Glutamatergic neuron (in vitro differentiated cells): ENCODE measurements at regions not wholly inside any gene's neighbourhood (a gene's known extent, or its start where the extent isn't known, plus 50 kb on each side); places are given as distances from the start of the nearest gene placed in this dataset.

Source experiments
- DNase-seq: peaks from one replicate; pipeline ENCODE4 v3.0.0; 2022
- H3K27ac Mint-ChIP-seq: one replicate; pipeline ENCODE4 v1.8.0; 2020; ENCODE audit warnings: mild to moderate bottlenecking, mixed read lengths, inconsistent platforms; ENCODE audit not compliant: unreplicated experiment
- H3K27me3 Mint-ChIP-seq: one replicate; pipeline ENCODE4 v1.8.0; 2020; ENCODE audit warnings: mild to moderate bottlenecking, moderate library complexity, mixed read lengths, inconsistent platforms; ENCODE audit not compliant: unreplicated experiment
- H3K36me3 Mint-ChIP-seq: one replicate; pipeline ENCODE4 v1.8.0; 2020; ENCODE audit warnings: mild to moderate bottlenecking, mixed read lengths, inconsistent platforms; ENCODE audit not compliant: unreplicated experiment
- H3K4me1 Mint-ChIP-seq: one replicate; pipeline ENCODE4 v1.8.0; 2020; ENCODE audit warnings: mild to moderate bottlenecking, low read depth, mixed read lengths, inconsistent platforms; ENCODE audit not compliant: unreplicated experiment
- H3K4me3 Mint-ChIP-seq: one replicate; pipeline ENCODE4 v1.8.0; 2020; ENCODE audit warnings: mild to moderate bottlenecking, mixed read lengths, inconsistent platforms; ENCODE audit not compliant: unreplicated experiment
- H3K9me3 Mint-ChIP-seq: one replicate; pipeline ENCODE4 v1.8.0; 2020; ENCODE audit warnings: mild to moderate bottlenecking, moderate library complexity, mixed read lengths, inconsistent platforms; ENCODE audit not compliant: unreplicated experiment
- CTCF ChIP-seq: fragments of 200-600 bp; sonication (generic); IDR thresholded peaks from one replicate; pipeline ENCODE4 v1.5.0; 2021; ENCODE audit not compliant: partially characterized antibody, unreplicated experiment

- DNase-seq = no peak
- no peaks in the 10 kb centered on the region for H3K36me3 Mint-ChIP-seq
- H3K27ac Mint-ChIP-seq = no peak overlapping the region
- H3K4me3 Mint-ChIP-seq = no peak overlapping the region
- peaks cover 1% of the 10 kb centered on the region for H3K27me3 Mint-ChIP-seq
- no peaks in the 10 kb centered on the region for H3K9me3 Mint-ChIP-seq
- H3K4me1 Mint-ChIP-seq = no peaks in the 10 kb centered on the region
- TF ChIP-seq CTCF = no peak
Observed at GRCh38 chr6:126570507-126570906, 230.6 kb downstream of the CENPW start.

- TF ChIP-seq CTCF = no peak
- no peak overlapping the region for H3K27ac Mint-ChIP-seq
- DNase-seq = no peak
- H3K27me3 Mint-ChIP-seq = peaks cover 1% of the 10 kb centered on the region
- H3K4me1 Mint-ChIP-seq = no peaks in the 10 kb centered on the region
- H3K36me3 Mint-ChIP-seq = no peaks in the 10 kb centered on the region
- H3K4me3 Mint-ChIP-seq = no peak overlapping the region
- no peaks in the 10 kb centered on the region for H3K9me3 Mint-ChIP-seq
Observed at GRCh38 chr6:126574301-126574700, 234.4 kb downstream of the CENPW start.

GRCh38 chr6:126581316-126581715 is 241.4 kb downstream of the CENPW start:
- Mint-ChIP-seq H3K36me3 (no peaks in the 10 kb centered on the region), H3K27me3 (no peaks in the 10 kb centered on the region), H3K9me3 (no peaks in the 10 kb centered on the region), H3K4me1 (no peaks in the 10 kb centered on the region), H3K27ac (no peak overlapping the region), H3K4me3 (no peak overlapping the region)
- DNase-seq = no peak
- no peak for TF ChIP-seq CTCF

GRCh38 chr6:126600258-126600916 is 260.5 kb downstream of the CENPW start:
- TF ChIP-seq CTCF = no peak
- no peaks in the 10 kb centered on the region for H3K27me3 Mint-ChIP-seq
- H3K27ac Mint-ChIP-seq = no peak overlapping the region
- no peaks in the 10 kb centered on the region for H3K36me3 Mint-ChIP-seq
- H3K9me3 Mint-ChIP-seq = peaks cover 5% of the 10 kb centered on the region
- H3K4me3 Mint-ChIP-seq = no peak overlapping the region
- DNase-seq = no peak
- H3K4me1 Mint-ChIP-seq = no peaks in the 10 kb centered on the region

- no peaks in the 10 kb centered on the region for H3K36me3 Mint-ChIP-seq
- no peak for TF ChIP-seq CTCF
- no peak overlapping the region for H3K27ac Mint-ChIP-seq
- no peak overlapping the region for H3K4me3 Mint-ChIP-seq
- no peak for DNase-seq
- peaks cover 5% of the 10 kb centered on the region for H3K9me3 Mint-ChIP-seq
- H3K27me3 Mint-ChIP-seq = no peaks in the 10 kb centered on the region
- no peaks in the 10 kb centered on the region for H3K4me1 Mint-ChIP-seq
Observed at GRCh38 chr6:126603410-126603809, 263.5 kb downstream of the CENPW start.
